Neural cell (in vitro differentiated cells): ENCODE measurements at regions not wholly inside any gene's neighbourhood (a gene's known extent, or its start where the extent isn't known, plus 50 kb on each side); places are given as distances from the start of the nearest gene placed in this dataset.

Experiments
- EP300 ChIP-seq: fragments of 450-650 bp; conservative IDR thresholded peaks from 2 replicates; pipeline ENCODE4 v1.6.1; 2014; ENCODE audit warnings: antibody characterized with exemption, mild to moderate bottlenecking, moderate library complexity; ENCODE audit not compliant: poor library complexity, severe bottlenecking
- RAD21 ChIP-seq: fragments of 450-650 bp; conservative IDR thresholded peaks from 2 replicates; pipeline ENCODE4 v1.6.1; 2014; ENCODE audit warnings: antibody characterized with exemption, mild to moderate bottlenecking, moderate library complexity
- TF ChIP-seq, protein P1 (sequence below): fragments of 450-650 bp; IDR thresholded peaks from 2 replicates; pipeline ENCODE4 v1.5.1; 2014; ENCODE audit warnings: antibody characterized with exemption, mild to moderate bottlenecking, moderate library complexity; ENCODE audit not compliant: poor library complexity, severe bottlenecking

DNA sequence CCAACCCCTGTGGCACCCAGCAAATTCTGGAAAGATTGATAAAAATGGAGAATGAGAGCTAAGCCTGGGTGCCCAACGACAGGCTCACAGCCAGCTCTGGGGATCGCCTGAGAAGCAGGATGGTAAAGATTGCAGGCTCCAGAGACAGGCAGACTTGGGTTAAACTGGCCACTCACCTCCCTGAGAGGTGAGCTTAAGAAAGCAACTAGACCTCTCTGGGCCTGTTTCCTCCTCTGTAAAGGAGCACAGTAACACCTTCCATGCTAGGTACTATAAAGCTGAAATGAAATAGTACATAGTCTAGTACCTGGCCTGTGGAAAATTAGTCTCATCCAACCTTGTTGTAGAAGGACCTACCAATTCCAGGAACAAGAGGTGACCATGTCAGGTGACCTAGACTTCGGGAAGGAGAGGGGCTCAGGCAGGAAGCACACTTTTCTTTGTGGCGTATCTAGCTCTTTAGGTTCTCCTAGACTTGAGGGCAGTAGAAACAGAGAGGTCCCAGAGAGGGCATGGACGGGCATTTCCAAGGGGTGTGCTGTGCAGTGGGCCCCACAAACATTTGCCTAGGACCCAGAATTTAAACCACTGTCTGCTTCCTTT lies 142.8 kb upstream of the MYLIP start:
- TF ChIP-seq EP300 (no peak), RAD21 (no peak)
- TF ChIP-seq, protein P1, sequence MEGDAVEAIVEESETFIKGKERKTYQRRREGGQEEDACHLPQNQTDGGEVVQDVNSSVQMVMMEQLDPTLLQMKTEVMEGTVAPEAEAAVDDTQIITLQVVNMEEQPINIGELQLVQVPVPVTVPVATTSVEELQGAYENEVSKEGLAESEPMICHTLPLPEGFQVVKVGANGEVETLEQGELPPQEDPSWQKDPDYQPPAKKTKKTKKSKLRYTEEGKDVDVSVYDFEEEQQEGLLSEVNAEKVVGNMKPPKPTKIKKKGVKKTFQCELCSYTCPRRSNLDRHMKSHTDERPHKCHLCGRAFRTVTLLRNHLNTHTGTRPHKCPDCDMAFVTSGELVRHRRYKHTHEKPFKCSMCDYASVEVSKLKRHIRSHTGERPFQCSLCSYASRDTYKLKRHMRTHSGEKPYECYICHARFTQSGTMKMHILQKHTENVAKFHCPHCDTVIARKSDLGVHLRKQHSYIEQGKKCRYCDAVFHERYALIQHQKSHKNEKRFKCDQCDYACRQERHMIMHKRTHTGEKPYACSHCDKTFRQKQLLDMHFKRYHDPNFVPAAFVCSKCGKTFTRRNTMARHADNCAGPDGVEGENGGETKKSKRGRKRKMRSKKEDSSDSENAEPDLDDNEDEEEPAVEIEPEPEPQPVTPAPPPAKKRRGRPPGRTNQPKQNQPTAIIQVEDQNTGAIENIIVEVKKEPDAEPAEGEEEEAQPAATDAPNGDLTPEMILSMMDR = no peak
